GM12873 (cell line): ENCODE measurements at regions not wholly inside any gene's neighbourhood (a gene's known extent, or its start where the extent isn't known, plus 50 kb on each side); places are given as distances from the start of the nearest gene placed in this dataset.

Source experiments
- CTCF ChIP-seq: IDR thresholded peaks from 2 replicates; pipeline ENCODE4 v1.5.1; 2012; ENCODE audit warnings: low read depth, mild to moderate bottlenecking, moderate library complexity, low read length, control low read depth; ENCODE audit not compliant: insufficient read depth; ENCODE audit errors: missing control alignments

DNA sequence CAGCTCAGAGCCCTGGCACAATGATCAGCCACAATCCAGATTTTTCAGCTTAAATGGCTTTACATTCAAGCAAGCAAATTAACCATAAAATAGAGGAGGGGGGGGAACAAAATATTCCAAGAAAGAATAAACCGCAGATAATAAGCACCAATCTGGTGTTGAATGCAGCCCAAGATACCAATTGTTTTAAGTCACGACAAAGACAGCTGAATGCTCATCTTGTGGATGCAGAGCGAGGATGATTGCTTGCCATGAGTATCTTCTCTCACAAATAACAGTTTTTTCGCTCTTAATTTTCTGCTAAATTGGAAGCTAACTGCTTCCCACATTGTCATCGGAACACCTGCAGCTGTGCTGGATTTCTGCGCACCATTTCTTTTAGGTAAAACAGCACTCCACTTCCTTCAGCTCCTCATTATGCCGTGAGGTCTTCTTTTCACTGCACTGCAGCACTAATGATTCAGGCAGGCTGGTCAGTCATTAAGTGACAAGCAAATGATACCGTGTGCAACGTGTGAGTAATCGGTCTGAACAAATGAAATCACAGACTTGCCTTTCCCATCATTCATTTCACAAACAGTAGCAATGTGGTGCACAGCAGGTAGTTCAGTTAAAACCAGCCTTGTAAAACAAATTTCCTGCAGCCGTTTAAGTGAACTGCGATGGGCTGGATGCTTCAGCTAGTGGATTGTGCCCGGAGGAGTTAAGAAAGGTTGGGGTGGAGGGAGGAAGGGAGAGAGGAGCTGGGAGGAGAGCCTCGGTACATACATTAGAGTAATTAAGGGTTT is 106.4 kb upstream of the CDCA7L start:
- TF ChIP-seq CTCF, result no peak

DNA sequence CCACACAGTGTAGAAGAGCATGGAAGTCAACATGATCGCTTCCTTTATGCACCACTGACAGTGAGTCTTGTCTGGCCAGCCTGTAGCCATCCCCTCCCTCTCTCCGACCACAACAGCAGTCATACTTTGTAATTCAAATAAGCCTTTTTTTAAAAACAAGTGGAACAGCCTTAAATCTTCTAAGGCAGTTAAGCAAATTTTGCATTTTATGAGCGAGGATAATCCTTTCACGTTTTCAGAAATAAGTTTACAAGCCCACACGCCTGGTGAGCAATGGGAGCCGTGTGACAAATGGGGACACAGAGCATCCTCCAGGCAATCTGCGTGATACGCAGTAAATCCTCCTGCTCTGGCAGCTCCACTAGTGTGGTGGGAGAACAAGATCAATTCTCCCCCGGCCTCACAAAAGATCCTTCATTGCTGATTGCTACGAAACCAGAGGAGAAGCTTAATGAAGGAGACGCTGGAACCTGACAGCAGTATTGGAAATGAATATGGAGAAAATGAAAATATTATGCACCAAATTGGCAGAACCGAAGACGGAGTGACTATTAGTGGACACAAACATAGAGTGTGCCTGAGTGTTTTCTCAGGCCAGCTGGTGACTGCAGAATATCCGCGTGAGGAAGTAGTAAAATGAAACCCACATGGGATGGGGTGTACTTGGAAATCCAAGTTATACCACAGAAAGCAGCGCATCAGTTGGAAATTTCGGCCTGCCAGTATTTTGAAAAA is 104.2 kb upstream of the CDCA7L start:
- no peak for TF ChIP-seq CTCF

DNA sequence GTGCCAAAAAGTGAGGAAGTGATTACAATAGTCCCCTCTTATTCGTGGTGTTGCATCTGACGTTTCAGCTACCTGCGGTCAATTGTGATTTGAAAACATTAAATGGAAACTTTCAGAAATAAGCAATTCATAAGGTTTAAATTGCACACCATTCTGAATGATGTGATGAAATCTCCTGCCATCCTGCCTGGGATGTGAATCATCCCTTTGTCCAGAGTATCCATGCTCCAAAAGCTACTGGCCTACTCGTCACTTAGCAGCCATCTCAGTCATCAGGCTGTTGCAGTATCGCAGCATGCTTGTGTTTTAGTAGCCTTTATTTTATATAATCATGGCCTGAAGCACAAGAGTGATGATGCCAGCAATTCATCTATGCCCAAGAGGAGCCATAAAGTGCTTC is 97.7 kb upstream of the CDCA7L start:
- no peak for TF ChIP-seq CTCF

DNA sequence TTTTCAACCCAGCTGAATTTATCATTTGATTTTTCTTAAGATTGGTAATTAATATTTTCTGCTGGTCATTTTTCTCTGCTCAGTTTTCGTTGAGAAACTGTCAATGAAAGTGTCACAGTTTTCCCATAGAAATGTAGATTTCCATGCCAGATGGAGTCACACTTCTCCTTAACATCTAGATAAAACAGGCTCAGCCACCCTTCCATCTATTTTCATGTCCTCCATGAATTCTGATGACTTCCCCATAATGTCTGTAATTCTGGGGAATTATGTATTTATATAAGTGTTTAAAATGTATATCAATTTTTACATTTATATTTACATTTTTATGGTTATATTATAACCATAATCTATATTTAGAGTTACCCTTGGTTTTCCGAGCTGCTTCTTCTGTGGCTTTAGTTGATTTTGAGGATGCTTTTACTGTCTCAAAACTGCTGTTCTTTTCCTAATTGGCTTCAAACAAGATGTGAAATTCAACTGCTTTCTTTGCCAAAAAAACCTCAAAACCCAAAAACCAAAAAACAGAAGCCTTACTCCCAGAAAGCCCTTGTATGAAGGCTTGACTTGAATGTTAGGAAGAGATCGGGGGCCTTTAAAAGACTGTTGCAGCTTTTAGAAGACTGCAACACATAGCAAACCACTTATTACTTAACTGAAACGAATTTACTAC is 95.4 kb upstream of the CDCA7L start:
- no peak for TF ChIP-seq CTCF

DNA sequence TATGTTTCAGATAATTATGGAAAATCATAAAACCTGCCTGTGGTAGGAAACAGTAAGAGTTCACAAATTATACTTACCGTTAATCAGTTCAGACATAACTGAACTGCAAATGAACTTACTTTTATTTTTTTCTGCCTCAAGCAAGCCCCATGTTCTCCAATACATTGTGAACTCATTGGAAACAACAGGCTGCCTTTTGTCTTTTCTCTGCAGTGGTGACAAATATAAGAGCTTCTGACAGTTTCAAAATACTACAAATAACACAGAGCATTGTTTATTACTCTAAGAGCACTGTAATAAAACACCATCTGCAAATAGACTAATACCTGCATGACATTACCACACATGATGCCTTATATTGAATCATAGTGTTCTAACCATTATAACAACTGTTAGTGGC is 94.0 kb upstream of the CDCA7L start:
- no peak for TF ChIP-seq CTCF

- TF ChIP-seq CTCF, result no peak
Observed at GRCh38 chr7:22027475-22027874, 81.8 kb upstream of the CDCA7L start.

DNA sequence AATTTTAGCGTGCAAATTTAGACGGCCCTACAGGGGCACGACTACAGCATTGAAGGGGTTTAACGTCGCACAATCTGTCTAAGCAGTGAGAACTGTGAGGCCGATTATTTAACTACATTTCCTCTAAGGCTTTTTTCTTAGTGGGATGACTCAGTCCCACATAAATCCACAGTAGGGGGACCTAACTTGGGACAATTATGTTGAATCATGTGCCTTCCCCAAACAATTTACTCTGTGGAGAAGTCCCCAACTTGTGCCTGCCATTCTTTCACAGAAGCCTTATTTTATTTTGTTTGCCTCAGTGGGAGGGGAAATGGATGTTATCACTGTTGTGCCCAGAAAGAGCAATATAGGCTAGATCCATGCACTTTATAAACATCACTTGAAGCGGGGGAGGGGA is 80.3 kb upstream of the CDCA7L start:
- no peak for TF ChIP-seq CTCF
